Stomach smooth muscle (tissue), 2 donors: ENCODE measurements at regions not wholly inside any gene's neighbourhood (a gene's known extent, or its start where the extent isn't known, plus 50 kb on each side); places are given as distances from the start of the nearest gene placed in this dataset.

Source experiments
- H3K27ac ChIP-seq: one replicate; pipeline ENCODE4 v1.7.0; 2013; ENCODE audit warnings: mild to moderate bottlenecking, low read length, inconsistent platforms
- H3K27me3 ChIP-seq, 2 donors: one replicate each; pipeline ENCODE4 v1.7.0; 2013; ENCODE audit warnings: low read length in 2 of 2; ENCODE audit not compliant: insufficient read depth in 2 of 2, control insufficient read depth in 1 of 2
- H3K36me3 ChIP-seq, 2 donors: one replicate each; pipeline ENCODE4 v1.7.0; 2013; ENCODE audit warnings: low read length in 2 of 2; ENCODE audit not compliant: control insufficient read depth in 2 of 2, insufficient read depth in 2 of 2
- H3K4me1 ChIP-seq: one replicate; pipeline ENCODE4 v1.7.0; 2013; ENCODE audit warnings: low read length; ENCODE audit not compliant: control insufficient read depth, insufficient read depth
- H3K4me3 ChIP-seq, 2 donors: one replicate each; pipeline ENCODE4 v1.7.0; 2013; ENCODE audit warnings: low read length in 2 of 2
- H3K9ac ChIP-seq, 2 donors: one replicate each; pipeline ENCODE4 v1.7.0; 2013; ENCODE audit warnings: low read length in 2 of 2, mild to moderate bottlenecking in 1 of 2
- H3K9me3 ChIP-seq, 2 donors: one replicate each; pipeline ENCODE4 v1.7.0; 2013; ENCODE audit warnings: low read length in 2 of 2; ENCODE audit not compliant: control insufficient read depth in 2 of 2
- donor health status: healthy.
- donor health status: Pancreatic carcinoma.

DNA sequence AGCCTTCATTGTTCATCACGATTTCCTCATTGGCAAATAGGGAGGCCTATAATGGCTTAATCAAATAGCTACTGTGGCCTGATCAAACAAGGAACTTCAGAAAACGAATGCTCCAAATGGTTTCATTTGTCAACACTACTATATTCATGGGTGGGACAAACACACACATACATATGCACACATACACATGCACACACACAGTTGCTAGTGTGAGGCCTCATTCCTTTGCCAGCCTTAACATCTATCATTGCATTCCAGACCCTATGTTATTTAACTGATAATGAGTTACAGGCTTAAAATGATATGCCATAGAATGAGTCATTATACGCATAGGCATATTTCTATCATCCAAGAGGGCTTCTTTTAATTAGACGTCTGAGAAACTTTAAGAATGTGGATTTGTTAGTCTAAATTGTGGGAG lies 140.2 kb downstream of the KLF5 start:
- no peaks in the 10 kb centered on the region for H3K4me1 ChIP-seq
- H3K9me3 ChIP-seq: no peaks in the 10 kb centered on the region
- H3K36me3 ChIP-seq: no peaks in the 10 kb centered on the region
- no peaks in the 10 kb centered on the region for H3K27me3 ChIP-seq
- no peak overlapping the region for H3K9ac ChIP-seq
- H3K4me3 ChIP-seq: no peak overlapping the region
- no peak overlapping the region for H3K27ac ChIP-seq

DNA sequence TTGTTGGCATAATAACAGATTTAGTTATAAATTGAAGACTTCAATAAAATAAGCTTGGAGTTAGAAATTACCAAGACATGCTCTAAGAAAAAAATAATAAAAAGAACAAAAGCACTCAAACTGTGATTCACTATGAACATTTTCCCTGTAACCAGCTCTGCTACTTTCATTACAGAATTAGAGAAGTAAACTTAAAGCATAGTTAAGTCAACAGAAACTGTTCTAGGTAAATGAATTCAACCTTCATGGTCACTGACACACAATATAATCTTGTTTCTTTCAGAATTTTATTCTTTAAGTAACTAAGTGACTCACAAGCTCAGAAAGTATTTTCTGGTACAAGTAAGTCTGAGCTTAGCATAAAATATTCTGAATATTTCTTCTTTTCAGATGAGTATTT lies 136.3 kb downstream of the KLF5 start:
- no peak overlapping the region for H3K27ac ChIP-seq
- no peaks in the 10 kb centered on the region for H3K36me3 ChIP-seq
- H3K4me3 ChIP-seq: no peak overlapping the region
- H3K9me3 ChIP-seq: no peaks in the 10 kb centered on the region
- no peaks in the 10 kb centered on the region for H3K4me1 ChIP-seq
- no peaks in the 10 kb centered on the region for H3K27me3 ChIP-seq
- no peak overlapping the region for H3K9ac ChIP-seq

DNA sequence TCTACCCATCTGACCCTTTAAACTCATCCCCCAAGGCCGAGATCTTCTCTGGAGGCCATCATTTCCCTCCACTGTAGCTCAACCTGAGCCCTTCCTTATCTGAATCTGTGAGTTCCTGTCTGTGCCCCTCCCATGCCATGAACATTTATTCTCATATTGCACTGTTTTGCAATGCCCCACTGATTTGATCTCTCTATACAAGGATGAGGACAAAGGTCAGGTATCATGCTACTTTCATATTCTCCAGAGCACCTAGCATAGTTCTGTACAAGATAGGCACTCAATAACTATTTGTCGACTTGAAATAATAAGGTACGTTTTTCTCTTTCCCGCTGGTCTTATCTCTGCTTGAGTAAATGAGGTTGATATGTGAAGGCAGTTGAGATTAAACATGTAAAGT lies 135.5 kb downstream of the KLF5 start:
- H3K9ac ChIP-seq: no peak overlapping the region
- no peaks in the 10 kb centered on the region for H3K27me3 ChIP-seq
- H3K36me3 ChIP-seq: no peaks in the 10 kb centered on the region
- no peak overlapping the region for H3K27ac ChIP-seq
- H3K4me3 ChIP-seq: no peak overlapping the region
- no peaks in the 10 kb centered on the region for H3K9me3 ChIP-seq
- no peaks in the 10 kb centered on the region for H3K4me1 ChIP-seq

DNA sequence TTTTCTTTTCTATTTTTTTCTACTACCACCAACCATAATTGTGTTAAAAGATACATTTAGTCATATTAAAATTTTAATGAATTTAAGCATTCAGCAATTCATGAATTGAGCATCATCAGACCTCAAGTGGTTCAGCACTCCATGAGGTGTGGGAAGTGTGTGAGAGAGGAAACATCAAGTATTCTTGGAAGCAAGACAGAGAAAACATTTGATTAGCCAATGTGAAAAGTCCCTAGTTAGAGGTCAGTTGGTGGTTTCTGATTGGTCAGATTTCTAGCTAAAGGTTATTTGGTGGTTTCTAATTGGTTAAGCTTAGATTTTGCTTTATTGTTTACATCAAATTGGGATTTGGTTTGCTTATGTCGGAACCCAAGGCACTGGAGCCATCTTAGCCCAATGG lies 134.7 kb downstream of the KLF5 start:
- no peaks in the 10 kb centered on the region for H3K36me3 ChIP-seq
- no peaks in the 10 kb centered on the region for H3K27me3 ChIP-seq
- H3K9ac ChIP-seq: no peak overlapping the region
- H3K9me3 ChIP-seq: no peaks in the 10 kb centered on the region
- no peak overlapping the region for H3K4me3 ChIP-seq
- no peak overlapping the region for H3K27ac ChIP-seq
- no peaks in the 10 kb centered on the region for H3K4me1 ChIP-seq

DNA sequence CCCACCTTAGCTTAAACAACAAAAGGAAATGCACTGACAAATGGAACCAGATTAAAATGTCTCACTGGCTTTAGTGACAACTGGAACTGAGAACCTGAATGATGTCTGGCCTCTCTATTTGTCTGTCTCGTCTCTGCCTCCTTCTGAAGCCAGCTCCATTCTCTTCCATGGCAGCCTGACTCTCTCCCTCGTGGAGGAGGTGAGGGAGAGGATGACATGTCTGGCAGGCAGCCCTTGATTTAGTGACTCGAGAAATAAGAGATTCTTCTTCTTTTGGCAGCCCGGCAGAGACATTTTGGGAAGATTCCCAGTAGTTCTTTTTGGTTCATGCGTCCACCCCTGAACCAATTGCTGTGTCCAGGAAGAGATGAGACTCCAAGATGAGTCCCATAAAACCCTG lies 131.7 kb downstream of the KLF5 start:
- Histone ChIP-seq H3K27me3 (no peaks in the 10 kb centered on the region), H3K36me3 (no peaks in the 10 kb centered on the region), H3K27ac (no peak overlapping the region), H3K9me3 (no peaks in the 10 kb centered on the region), H3K4me1 (no peaks in the 10 kb centered on the region), H3K4me3 (no peak overlapping the region), H3K9ac (no peak overlapping the region)

DNA sequence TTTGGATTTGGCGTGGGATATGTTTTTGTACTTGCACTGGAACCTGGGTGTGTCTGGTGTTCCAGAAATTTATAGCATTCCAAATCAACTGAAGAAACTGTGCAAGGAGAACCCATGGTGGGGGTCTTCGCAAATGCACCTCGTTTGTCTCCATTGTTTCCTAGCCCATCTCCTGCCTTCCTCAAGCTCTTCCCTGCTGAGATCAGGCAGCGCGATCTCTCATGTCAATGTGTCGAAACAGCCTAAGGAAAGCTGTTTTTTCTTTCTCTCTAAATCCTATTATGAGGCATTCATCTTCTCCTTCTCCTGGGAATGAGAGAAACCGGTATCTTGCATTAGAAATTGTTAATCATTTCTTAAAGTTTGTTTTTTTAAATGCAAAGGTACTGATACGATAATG lies 131.0 kb downstream of the KLF5 start:
- Histone ChIP-seq H3K9me3 (no peaks in the 10 kb centered on the region), H3K36me3 (no peaks in the 10 kb centered on the region), H3K9ac (no peak overlapping the region), H3K4me3 (no peak overlapping the region), H3K4me1 (no peaks in the 10 kb centered on the region), H3K27me3 (no peaks in the 10 kb centered on the region), H3K27ac (no peak overlapping the region)

DNA sequence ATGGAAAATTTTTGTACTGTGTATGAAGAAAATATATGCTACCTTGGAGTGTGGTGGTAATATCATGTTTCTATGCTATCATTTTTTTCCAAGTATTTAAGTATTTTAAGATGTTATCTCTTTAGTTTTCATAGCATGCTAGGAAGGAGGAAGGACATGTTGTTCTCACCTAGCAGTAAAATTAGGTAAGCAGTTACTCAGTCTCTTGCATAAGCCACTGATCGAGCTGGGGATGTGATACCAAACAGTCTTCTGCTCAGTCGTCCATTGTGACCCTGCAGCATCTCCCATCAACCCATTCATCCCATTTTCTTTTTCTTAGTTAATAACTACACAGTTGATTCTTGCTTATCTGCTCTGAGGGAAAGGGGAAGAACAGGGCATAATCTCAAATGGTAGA lies 130.6 kb downstream of the KLF5 start:
- Histone ChIP-seq H3K9ac (no peak overlapping the region), H3K27ac (no peak overlapping the region)

DNA sequence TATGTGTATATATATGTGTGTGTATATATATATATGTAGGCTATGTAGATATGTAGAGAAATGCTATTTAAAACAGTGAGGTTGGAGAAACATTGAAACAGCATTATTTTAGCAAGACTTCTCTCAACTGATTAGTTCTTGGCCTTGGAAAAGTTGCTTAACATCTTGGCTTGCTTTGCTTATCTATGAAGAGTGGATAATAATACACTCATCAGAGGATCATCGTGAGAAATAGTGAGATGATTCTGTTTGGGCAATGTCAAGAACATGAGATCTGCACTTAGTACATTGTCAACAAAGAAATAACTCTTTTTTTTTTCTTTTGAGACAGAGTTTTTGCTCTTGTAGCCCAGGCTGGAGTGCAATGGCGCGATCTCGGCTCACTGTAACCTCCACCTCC lies 128.3 kb downstream of the KLF5 start:
- Histone ChIP-seq H3K4me3 (no peak overlapping the region), H3K27ac (no peak overlapping the region), H3K36me3 (no peaks in the 10 kb centered on the region), H3K4me1 (no peaks in the 10 kb centered on the region), H3K27me3 (peaks cover 0 to 1% of the 10 kb centered on the region in 2 donors), H3K9me3 (no peaks in the 10 kb centered on the region), H3K9ac (no peak overlapping the region)

More for the DNA sequence above, 130.6 kb downstream of the KLF5 start:
- Histone ChIP-seq H3K9me3 (no peaks in the 10 kb centered on the region), H3K4me3 (no peak overlapping the region), H3K4me1 (no peaks in the 10 kb centered on the region), H3K36me3 (no peaks in the 10 kb centered on the region), H3K27me3 (no peaks in the 10 kb centered on the region)

DNA sequence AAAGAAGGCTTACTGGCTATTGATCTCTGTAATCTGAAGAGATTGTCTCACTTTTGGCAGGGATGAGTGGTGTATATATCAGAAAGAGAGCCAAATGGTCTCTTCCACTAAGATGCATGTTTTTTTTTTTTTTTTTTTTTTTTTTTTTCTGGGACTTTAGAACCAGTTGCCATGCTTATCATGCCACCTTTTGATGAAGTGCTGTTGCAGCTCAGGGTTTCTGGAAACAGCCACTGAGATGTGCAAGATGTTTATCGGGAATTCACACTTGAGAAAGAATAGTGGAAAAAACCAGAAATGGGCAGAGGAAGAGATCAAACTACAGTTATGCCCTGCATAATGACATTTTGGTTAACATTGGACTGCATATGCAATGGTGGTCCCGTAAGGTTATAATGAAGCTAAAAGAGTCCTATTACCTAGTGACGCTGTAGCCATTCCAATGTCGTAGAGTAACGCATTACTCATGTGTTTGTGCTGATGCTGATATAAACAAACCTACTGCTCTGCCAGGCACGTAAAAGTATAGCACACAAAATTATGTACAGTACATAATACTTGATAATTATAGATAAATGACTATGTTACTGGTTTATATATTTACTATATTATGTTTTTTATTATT lies 121.0 kb downstream of the KLF5 start:
- no peak overlapping the region for H3K4me3 ChIP-seq
- H3K36me3 ChIP-seq: no peaks in the 10 kb centered on the region
- H3K27me3 ChIP-seq: peaks cover 0 to 3% of the 10 kb centered on the region in 2 donors
- no peak overlapping the region for H3K27ac ChIP-seq
- no peak overlapping the region for H3K9ac ChIP-seq
- no peaks in the 10 kb centered on the region for H3K4me1 ChIP-seq
- no peaks in the 10 kb centered on the region for H3K9me3 ChIP-seq

DNA sequence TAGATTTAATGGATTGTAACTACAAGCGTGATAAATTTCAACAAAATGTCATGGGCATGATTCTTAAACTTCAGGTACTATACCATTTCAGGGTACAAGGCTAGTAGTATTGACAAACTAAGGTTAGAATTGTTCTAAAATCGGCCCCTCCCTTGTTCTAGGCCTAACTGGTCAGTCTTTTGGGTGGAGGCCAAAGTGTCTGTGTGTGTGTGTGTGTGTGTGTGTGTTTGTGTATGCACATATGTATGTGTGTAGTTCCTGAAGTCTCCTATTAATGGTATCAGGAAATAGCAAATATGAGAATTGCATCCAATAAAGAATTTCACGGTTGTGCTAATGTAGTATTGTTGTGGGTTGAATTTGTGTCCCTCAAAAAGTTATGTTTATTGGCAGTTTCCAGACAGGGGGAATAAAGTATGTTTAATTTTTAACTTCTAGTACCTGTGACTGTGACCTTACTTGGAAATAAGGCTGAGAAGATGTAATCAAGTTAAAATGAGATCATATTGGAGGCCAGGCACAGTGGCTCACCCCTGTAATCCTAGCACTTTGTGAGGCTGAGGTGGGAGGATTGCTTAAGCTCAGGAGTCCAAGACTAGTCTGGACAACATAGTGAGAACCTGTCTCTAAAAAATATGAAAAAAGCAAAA lies 119.2 kb downstream of the KLF5 start:
- Histone ChIP-seq H3K36me3 (no peaks in the 10 kb centered on the region), H3K4me3 (no peak overlapping the region), H3K4me1 (no peaks in the 10 kb centered on the region), H3K9me3 (no peaks in the 10 kb centered on the region), H3K27me3 (peaks cover 0 to 3% of the 10 kb centered on the region in 2 donors), H3K9ac (no peak overlapping the region), H3K27ac (no peak overlapping the region)

DNA sequence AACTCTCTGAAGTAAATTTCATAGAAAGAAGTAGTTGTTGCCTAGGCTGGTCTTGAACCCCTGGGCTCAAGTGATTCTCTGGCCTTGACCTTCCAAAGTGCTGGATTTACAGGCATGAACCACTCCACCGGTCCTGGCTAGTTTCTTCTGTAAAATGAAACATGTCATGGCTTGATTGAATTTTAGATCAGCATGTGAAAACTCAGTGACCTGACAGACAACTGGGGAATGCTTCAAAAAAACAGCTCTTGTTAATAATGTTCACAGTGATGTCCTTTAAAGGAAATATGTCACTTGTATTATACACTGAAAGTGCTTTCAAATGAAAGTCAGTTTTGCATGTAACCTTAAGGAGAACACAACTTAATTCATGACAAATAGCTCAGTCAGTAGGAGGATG lies 118.2 kb downstream of the KLF5 start:
- no peak overlapping the region for H3K9ac ChIP-seq
- no peaks in the 10 kb centered on the region for H3K9me3 ChIP-seq
- no peaks in the 10 kb centered on the region for H3K4me1 ChIP-seq
- no peaks in the 10 kb centered on the region for H3K36me3 ChIP-seq
- H3K27me3 ChIP-seq: peaks cover 0 to under 1% of the 10 kb centered on the region in 2 donors
- H3K27ac ChIP-seq: no peak overlapping the region
- no peak overlapping the region for H3K4me3 ChIP-seq
